ENCODE measurements at regions not wholly inside any gene's neighbourhood (a gene's known extent, or its start where the extent isn't known, plus 50 kb on each side); places are given as distances from the start of the nearest gene placed in this dataset.

- TF ChIP-seq EP300 (IDR thresholded peaks at IDR 0.05): no peak
- no peak for TF ChIP-seq CTCF (IDR thresholded peaks at IDR 0.05)
Measured at GRCh38 chrX:7546551-7547080, 296.4 kb upstream of the VCX start.
